ENCODE measurements at regions not wholly inside any gene's neighbourhood (a gene's known extent, or its start where the extent isn't known, plus 50 kb on each side); places are given as distances from the start of the nearest gene placed in this dataset.

- no peak for DNase-seq (ENCODE audit: low read depth in 3 of 3)
Measured at GRCh38 chr6:37556881-37557644, 57.4 kb upstream of the CCDC167 start.

DNA sequence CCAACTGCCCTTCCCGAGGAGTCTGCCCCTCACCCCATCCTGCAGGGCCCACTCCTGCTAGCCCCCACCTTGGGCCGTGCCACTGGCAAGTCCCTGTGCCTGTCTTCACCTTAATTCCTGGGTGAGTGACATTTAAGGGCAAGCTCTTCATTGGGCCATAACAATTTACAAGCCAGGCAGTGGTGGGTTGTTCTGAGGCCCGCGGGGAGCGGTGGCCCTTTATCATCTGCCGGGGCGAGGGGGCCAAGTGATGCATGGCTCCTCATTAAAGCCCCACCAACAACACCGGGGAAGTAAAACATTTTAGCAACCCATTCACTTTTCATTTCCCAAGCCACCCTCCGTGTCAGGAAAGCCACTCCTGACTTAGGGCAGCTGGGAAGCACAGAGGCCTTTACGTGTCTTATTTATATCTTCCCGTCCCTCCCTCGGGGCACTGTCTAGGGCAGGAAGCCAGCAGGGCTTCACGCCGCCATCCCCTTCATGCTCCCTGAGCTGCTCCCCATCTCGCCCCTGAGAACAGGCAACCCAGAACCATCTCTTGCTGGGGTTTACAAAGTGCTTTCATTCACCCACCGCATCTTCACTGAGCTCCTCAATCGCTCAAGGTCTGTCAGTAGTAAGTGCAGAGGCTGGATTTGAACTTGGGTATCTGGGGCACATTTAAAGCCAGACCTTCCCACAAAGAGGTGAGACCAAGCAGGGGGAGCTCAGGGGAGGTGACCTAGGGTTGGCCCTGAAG lies 55.5 kb upstream of the CCDC167 start:
- no peak for DNase-seq (ENCODE audit: low read depth in 3 of 3)

- no peak for DNase-seq (ENCODE audit: low read depth in 3 of 3)
Measured at GRCh38 chr6:37554480-37554819, 54.8 kb upstream of the CCDC167 start.

DNA sequence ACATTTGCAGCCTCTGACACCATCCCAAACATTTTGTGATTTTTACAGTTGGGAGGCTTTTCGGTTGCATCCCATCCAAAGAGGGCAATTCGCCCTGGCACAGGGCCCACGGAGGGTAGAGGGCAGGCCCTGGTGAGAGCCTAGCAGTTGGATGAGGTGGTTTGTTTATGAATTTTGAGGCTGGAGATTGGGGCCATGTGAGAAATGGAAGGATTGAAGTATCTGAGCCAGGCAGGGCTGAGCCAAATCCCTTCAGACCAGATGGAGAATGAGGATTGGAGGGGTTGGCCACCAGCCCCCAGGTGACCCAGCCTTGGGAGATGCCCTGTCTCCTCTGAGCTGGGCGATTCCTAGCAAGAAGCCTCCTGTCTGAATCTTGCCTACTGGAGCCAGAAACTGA lies 52.6 kb upstream of the CCDC167 start:
- DNase-seq (ENCODE audit: low read depth in 3 of 3) = no peak

DNA sequence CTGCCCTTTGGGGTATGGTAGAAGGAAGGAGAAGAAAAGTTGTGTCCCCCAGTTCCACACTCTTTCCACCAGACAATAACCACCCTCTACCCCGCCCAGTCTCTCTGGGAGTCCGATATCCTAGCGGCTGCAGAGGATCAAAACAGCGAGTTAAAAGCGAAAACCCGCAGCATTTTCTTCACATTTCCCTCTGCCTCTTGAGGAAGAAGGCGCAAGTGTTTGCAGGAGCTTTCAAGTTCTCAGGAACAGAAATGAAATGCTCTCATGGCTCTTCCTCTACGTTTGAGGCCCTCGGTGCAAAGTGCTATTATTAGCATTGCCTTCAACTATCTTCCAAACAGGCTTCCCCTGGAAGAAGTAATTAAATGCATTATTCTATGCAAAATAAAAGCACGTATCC lies 52.2 kb upstream of the CCDC167 start:
- DNase-seq (ENCODE audit: low read depth in 3 of 3) = no peak

GRCh38 chr6:37551446-37551845 lies 51.8 kb upstream of the CCDC167 start:
- no peak for DNase-seq (ENCODE audit: low read depth in 3 of 3)

- no peak for DNase-seq (ENCODE audit: low read depth in 3 of 3)
Measured at GRCh38 chr6:37551002-37551401, 51.3 kb upstream of the CCDC167 start.

GRCh38 chr6:37550191-37550831 lies 50.6 kb upstream of the CCDC167 start:
- DNase-seq (ENCODE audit: low read depth in 3 of 3) = no peak

DNA sequence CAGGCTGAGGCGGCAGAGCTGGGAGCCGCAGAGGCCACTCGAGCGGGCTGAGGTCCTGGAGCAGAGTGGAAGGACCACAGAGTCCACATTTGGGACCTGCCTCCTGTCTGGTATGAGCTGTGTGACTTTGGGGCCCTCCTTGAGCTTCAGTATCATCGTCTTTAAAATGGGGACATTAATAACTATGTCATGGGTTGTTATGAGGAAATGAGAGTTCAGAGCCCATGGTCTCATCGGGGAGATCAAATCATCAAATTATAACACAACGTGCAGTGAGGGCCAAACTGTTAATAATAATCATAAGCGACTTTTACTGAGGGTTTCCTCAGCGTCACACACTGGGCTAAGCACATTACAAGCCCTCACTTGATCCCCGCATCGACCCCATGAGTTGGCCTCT lies 49.9 kb upstream of the CCDC167 start:
- DNase-seq (ENCODE audit: low read depth in 3 of 3) = no peak

All from stimulated activated CD4-positive, alpha-beta T cell treated with anti-CD3 and anti-CD28 coated beads, TNF-alpha, amount 100 ng/mL, for 48 hours (primary cell).